ENCODE measurements at regions not wholly inside any gene's neighbourhood (a gene's known extent, or its start where the extent isn't known, plus 50 kb on each side); places are given as distances from the start of the nearest gene placed in this dataset.

DNA sequence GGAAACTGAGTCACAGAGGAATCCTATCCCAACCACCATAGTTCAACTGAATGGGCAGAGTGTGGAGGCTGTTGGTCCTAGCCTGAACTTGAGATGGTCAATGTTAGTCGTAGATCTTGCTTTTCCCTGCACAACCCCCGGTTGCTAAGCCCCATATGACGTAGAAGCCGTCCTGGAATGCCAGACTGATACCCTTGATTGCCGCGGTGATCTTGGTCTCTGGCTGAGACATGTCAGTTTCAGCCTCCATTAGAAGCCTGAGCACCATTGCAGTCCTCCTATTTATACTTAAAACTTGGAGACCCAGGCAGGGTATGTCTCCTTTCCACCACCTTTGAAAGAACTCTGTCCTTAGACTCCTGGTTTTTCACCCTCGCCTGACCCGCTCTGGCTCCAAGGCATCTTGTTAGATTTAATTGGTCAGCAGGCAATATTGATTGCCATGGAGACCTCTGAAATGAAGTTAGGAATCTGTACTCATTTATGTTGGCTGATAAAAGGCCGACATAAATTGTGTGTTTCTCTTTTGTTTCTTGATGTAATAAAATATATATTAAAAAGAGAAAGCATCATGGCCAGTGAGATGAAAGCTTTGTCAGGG, 53.4 kb downstream of the RPLP1 start:
- ATAC-seq (ENCODE audit: low read depth), result no peak
- Histone ChIP-seq H2AK9ac (replicated peaks; ENCODE audit: low read depth, low read length, poor library complexity) (no peak overlapping the region), H3K9me3 (ENCODE audit: control insufficient read depth, insufficient read depth, low read length) (no peaks in the 10 kb centered on the region), H3K56ac (ENCODE audit: extremely low read depth, insufficient read depth, low read length) (no peak overlapping the region), H2AFZ (replicated peaks; ENCODE audit: low read length, poor library complexity) (no peak overlapping the region), H3K4me2 (ENCODE audit: low read depth, low read length) (no peak overlapping the region), H3K4me3 (ENCODE audit: insufficient read depth, low read depth, low read length) (no peak overlapping the region), H3K4ac (ENCODE audit: low read depth, low read length) (no peak overlapping the region), H4K20me1 (ENCODE audit: insufficient read depth, low read length) (no peaks in the 10 kb centered on the region), H2BK20ac (ENCODE audit: low read depth, low read length) (no peak overlapping the region), H3K36me3 (ENCODE audit: control insufficient read depth, insufficient read depth, low read length) (no peaks in the 10 kb centered on the region), H2BK120ac (ENCODE audit: low read depth, low read length) (no peak overlapping the region), H4K5ac (ENCODE audit: low read depth, low read length) (no peak overlapping the region), H2AK5ac (ENCODE audit: low read depth, low read length) (no peak overlapping the region), H3K9me1 (ENCODE audit: insufficient read depth, low read length) (no peaks in the 10 kb centered on the region), H3K14ac (replicated peaks; ENCODE audit: low read depth, low read length) (no peak overlapping the region), H2BK15ac (ENCODE audit: low read depth, low read length) (no peak overlapping the region), H3K27ac (ENCODE audit: insufficient read depth, low read length) (no peak overlapping the region), H4K8ac (ENCODE audit: low read depth in 2 of 2, low read length in 2 of 2) (no peak overlapping the region), H2BK5ac (ENCODE audit: low read depth, low read length, poor library complexity, severe bottlenecking) (no peak overlapping the region), H3K27me3 (ENCODE audit: control insufficient read depth, insufficient read depth, low read length) (peaks cover 48% of the 10 kb centered on the region), H4K91ac (ENCODE audit: insufficient read depth, low read depth, low read length) (no peak overlapping the region), H3K23ac (ENCODE audit: low read depth, low read length) (no peak overlapping the region), H3K4me1 (ENCODE audit: control insufficient read depth, insufficient read depth, low read length) (no peaks in the 10 kb centered on the region), H3K9ac (ENCODE audit: low read depth, low read length) (no peak overlapping the region), H3K18ac (ENCODE audit: low read depth, low read length) (no peak overlapping the region), H3K79me1 (ENCODE audit: low read depth in 1 of 2, low read length in 2 of 2) (no peaks in the 10 kb centered on the region)
- ChIA-PET POLR2A (ENCODE audit: unreplicated experiment) (no interaction called here), CTCF (no interaction called here)
- intact Hi-C loops (cut with micrococcal nuclease) (no loop called here), dilution Hi-C loops (cut with HindIII; ENCODE audit: low sequenced_read_pairs, unreplicated experiment) (no loop called here), in situ Hi-C loops (cut with MboI; ENCODE audit: low sequenced_read_pairs) (no loop called here)
- TF ChIP-seq, protein P1, sequence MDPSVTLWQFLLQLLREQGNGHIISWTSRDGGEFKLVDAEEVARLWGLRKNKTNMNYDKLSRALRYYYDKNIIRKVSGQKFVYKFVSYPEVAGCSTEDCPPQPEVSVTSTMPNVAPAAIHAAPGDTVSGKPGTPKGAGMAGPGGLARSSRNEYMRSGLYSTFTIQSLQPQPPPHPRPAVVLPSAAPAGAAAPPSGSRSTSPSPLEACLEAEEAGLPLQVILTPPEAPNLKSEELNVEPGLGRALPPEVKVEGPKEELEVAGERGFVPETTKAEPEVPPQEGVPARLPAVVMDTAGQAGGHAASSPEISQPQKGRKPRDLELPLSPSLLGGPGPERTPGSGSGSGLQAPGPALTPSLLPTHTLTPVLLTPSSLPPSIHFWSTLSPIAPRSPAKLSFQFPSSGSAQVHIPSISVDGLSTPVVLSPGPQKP (IDR thresholded peaks at IDR 0.05; ENCODE audit: borderline replicate concordance, low read depth, low read length), result no peak
- no peak for TF ChIP-seq SMC3 (IDR thresholded peaks at IDR 0.05; ENCODE audit: low read depth, low read length)
- no peak for TF ChIP-seq RCOR1 (IDR thresholded peaks at IDR 0.05; ENCODE audit: insufficient replicate concordance, low read length)
- no peak for TF ChIP-seq NFE2L2 (IDR thresholded peaks at IDR 0.05; ENCODE audit: low read depth, low read length)
- TF ChIP-seq FOS (IDR thresholded peaks at IDR 0.05; ENCODE audit: low read depth, low read length), result no peak
- TF ChIP-seq MAFK (IDR thresholded peaks at IDR 0.05; ENCODE audit: low read depth, low read length), result no peak
- no peak for TF ChIP-seq MAZ (IDR thresholded peaks at IDR 0.05; ENCODE audit: borderline replicate concordance, low read depth, low read length)
- TF ChIP-seq USF2 (IDR thresholded peaks at IDR 0.05; ENCODE audit: low read depth, low read length), result no peak
- no peak for TF ChIP-seq RFX5 (IDR thresholded peaks at IDR 0.05; ENCODE audit: low read depth, low read length)
- TF ChIP-seq CTCF (conservative IDR thresholded peaks at IDR 0.05; ENCODE audit: low read depth, low read length), result no peak
- BruUV-seq (replicated peaks), result no TSS peak
- WGBS, 2 experiments (ENCODE audit: extremely low coverage in 2 of 2, insufficient read length in 1 of 2), result 91% methylated on average over 5 of the region's 9 CpGs; no CpG with 5 or more reads in 1 of the 2 experiments
- no peak for DNase-seq
